ENCODE measurements at regions not wholly inside any gene's neighbourhood (a gene's known extent, or its start where the extent isn't known, plus 50 kb on each side); places are given as distances from the start of the nearest gene placed in this dataset.
"Not testable (repeated sequence)": the region's sequence is repeated elsewhere in the genome, so short reads cannot be mapped to it uniquely, and the experiment has no call there.

DNA sequence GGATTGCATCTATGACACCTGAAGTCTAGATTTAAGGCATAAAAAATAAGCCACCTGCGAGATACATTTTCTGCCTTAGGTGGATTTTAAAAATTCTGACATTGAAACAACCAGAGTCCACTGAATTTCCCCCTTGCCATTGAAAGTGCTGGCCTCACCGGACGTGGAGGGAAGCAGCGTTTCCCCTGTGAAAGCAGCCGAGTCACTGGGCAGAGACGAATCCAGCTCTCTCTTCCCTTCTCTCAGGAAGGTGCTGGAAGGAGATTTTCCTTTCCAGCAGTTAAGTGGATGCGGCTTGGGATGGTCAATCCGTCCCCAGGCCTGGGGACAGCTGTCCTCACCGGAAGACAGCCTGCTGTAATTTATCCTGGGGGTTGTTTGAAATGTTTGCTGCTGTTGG is 270.9 kb upstream of the FOXF1 start:
- no peak for DNase-seq (ENCODE audit: low spot score)

- DNase-seq (ENCODE audit: low spot score): no peak
These were observed 269.5 kb upstream of the FOXF1 start for GRCh38 chr16:86240716-86241363.

DNA sequence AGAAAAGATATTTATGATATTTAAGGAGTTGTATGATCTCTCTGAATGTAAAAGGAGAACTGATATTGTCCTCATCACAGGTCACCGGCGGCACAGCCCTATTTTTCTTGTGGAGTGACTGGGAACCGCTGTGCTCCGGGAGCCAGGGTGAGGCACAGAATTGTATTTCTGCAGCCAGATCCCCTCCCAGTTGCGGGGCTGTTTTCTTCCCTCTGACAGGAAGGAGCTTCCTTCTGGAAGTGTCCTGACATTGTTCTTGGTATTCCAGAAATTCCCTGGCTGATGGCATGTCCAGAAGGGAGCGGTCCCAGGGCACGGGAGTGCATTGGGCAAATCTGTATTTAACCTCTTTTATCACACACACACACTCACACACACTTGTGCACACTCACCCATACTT is 268.6 kb upstream of the FOXF1 start:
- DNase-seq (ENCODE audit: low spot score): no peak

DNA sequence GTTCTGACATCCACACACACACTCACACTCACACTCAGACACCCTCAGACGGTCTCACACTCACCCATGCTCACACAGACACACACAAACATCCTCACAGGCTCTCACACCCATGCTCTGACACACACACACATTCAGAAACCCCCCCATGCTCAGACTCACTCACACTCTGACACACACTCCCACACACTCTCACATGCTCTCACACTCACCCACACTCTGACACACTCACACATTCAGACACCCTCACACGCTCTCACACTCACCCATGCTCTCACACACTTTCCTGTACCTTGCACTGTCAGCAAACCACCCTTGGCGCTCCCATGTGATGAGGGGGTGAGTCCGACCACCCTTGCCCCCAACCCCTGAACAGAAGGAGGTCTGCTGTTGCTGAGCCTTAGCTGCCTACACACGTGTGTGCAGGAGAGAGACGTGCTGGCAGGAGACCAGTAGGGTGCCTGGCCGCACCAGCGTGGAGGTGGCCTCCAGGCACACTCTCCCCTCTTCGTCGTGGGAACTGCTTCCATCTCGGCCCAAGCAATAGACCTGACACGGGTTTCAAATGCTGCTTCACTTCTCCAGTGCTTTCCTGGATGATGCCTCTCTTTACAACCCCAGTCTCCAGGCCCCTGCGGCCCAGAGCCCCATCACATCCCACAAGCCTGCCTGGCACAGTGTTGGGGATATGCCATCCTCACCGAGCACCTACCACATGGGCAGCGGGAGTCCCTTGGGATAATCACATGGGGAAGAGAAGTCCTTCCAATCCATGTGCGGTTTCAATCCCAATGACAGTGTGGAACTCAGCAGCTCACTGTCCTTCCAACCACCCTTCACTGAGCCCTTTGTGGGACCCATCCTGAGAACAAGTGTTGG is 267.8 kb upstream of the FOXF1 start:
- no peak for DNase-seq (ENCODE audit: low spot score)

GRCh38 chr16:86243123-86243473 is 267.2 kb upstream of the FOXF1 start:
- no peak for DNase-seq (ENCODE audit: low spot score)

DNA sequence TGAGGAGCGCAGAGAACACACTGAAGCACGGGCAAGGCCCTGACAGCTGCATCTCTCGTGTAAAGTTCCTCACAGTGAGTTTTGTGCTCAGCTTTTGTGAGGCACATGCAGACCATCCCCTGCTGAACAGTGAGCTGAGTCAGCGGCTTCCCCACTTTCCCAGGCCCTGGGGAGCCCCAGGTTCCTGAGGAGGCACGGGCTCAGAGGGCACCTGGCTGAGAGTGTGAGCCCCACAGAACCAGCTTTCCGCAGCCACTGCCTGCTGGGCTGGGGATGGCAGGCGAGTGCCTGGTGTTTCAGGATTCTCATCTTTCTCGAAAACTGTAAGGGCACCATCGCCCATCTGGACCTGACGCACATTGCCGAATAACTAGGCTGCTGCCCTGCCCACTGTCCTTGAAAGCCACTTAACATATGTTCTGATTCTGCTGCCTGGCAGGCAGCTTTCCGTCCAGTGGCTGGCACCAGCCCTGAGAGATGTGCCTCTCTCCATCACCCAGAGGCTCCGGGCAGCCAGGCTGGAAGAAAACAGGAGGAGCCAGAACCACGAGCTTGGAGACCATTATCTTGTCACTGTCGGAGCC is 266.7 kb upstream of the FOXF1 start:
- no peak for DNase-seq (ENCODE audit: low spot score)

DNA sequence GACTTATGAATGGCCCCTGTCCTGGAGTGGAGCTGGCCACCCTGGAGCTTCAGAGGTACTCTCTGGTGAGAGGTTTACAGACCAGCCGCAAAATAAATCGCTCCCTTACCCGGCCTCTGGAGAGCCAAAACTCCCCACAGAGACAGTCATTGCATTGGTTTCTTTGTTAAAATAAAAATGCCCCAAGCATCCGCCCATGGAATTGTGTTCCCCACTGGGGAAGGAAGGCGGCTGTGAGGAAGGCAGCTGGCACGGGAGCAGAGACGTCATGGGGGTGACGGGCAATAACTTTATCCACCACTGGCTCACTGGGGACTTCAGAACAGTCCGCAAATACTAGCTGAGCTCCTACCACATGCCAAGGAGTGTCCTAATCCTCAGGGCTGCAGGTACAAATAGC is 266.2 kb upstream of the FOXF1 start:
- no peak for DNase-seq (ENCODE audit: low spot score)

GRCh38 chr16:86244936-86245335 is 265.4 kb upstream of the FOXF1 start:
- DNase-seq (ENCODE audit: low spot score): no peak

- DNase-seq (ENCODE audit: low spot score): no peak
These were observed 265.0 kb upstream of the FOXF1 start for GRCh38 chr16:86245351-86245750.

DNA sequence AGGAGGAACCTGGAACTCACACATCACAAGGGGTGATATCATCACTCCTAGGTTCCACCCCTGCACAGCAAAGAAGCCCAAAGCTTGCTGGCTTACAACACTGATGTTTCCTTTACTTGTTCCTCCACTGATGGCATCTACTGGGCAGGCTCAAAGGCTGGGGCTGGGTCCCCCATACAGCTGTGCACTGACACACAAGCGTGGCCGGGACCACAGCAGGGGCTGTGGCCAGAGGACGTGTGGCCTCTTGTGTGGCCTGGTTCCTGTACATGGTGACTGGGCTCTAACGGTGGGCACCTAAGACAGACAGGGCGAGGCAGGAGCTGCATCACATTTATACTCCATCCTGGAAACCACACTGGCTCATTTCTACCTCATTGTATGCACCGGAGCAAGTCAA is 264.4 kb upstream of the FOXF1 start:
- no peak for DNase-seq (ENCODE audit: low spot score)

DNA sequence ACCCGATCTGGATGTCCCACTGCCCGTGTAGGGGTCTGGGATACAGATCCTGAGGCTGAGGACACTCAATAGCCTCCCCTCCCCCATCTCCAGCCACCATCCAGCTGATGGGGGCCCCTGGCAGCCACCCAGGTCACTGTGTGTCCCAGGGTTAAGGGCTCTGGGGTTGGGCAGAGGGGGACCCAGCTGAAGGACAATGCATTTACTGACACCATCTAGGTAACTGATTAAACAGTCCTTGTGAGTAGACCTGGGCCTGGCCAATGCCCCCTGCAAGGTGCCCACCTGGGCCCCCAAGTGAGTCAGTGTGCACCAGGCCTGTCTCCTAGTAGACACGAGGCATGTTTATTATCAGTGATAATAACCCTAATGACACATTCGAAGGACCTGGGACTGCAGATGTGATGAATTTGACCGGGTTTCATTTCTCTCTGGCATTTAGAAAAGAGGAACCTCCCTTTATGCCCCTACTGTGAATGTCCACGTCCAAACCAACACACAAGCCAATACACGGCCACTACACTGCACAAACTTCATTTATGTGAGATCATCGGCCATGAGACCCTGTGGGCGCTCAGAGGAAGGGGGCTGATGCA is 261.9 kb upstream of the FOXF1 start:
- DNase-seq (ENCODE audit: low spot score): no peak

DNA sequence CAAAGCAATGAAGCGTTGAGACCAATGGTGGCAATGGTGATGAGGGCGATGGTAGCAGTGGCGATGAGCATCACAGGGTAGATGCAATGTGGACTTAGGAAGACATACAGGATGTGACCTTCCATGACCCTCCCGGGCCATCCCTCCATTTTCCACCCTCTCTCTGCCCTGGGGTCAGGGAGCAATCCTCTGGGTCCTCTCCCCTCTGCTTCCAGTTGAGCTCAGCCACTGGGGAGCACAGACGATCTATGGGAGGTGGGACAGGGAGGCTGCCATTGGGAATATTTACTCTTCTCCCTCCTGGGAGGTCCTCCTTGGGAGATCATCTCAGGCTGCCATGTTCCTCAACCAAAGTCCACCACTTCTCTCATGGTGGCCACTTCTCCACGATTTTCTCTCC is 260.7 kb upstream of the FOXF1 start:
- no peak for DNase-seq (ENCODE audit: low spot score)

DNA sequence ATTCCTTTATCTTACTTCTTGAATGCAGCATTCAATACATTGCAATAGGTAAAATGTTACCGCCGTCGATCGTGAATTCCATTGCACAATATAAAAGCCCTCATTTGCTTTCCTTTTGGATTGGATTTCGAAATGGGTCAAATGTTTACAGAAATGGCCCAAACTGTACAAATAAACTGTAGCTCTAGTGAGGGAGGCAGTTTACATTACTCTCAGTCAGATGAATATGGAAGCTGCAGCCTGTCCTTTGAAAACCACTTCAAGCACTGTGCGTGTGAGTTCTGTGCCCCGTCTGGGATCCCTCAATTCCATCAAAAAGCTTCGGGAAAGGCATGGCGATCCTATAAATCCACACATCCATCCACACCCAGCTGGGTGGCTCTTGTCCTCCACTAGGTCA is 258.6 kb upstream of the FOXF1 start:
- no peak for DNase-seq (ENCODE audit: low spot score)

GRCh38 chr16:86252596-86252995 is 257.7 kb upstream of the FOXF1 start:
- no peak for DNase-seq (ENCODE audit: low spot score)

- DNase-seq (ENCODE audit: low spot score): no peak
These were observed 254.4 kb upstream of the FOXF1 start for GRCh38 chr16:86255966-86256365.

DNA sequence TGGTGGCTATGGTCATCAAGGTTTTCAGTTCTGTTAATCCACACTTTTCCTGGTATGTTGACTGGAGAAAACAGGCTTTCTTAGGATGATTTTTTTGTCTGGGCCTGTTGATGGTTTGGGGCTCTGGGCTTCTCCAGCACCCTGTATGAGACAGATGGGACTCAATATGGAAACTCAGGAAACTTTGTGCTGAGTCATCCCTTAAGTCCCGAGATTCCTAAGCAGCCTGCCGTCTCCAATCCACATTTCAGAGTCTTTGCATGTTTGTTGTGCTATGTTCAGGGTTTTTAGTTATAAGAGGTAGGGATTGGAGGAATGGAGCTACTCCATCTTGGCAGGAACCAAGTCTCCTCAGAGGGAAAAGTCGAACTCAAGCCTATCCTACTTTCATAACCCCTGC is 253.3 kb upstream of the FOXF1 start:
- no peak for DNase-seq (ENCODE audit: low spot score)

GRCh38 chr16:86257546-86257945 is 252.8 kb upstream of the FOXF1 start:
- DNase-seq (ENCODE audit: low spot score): no peak

DNA sequence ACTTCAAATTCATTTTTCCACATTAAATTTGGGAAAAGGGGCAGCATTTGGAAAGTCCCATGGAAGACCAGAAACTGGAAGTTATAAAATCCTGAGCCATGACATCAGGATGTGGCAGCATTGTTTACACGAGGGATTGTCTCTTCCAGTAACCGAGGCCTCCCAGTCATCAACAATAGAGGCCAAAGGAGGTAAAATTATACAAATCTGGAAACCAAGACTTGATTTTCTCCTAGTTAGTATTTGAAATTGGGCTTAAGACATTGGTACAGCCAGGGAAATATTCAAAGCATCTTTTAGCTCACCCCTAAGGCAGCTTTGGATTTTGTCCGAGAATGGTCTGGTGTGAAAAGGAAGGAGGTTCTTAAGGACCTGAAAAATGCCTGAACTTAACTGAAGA is 251.6 kb upstream of the FOXF1 start:
- no peak for DNase-seq (ENCODE audit: low spot score)

- DNase-seq (ENCODE audit: low spot score): no peak
These were observed 250.8 kb upstream of the FOXF1 start for GRCh38 chr16:86259499-86259898.

- no peak for DNase-seq (ENCODE audit: low spot score)
These were observed 248.9 kb upstream of the FOXF1 start for GRCh38 chr16:86261379-86261778.

DNA sequence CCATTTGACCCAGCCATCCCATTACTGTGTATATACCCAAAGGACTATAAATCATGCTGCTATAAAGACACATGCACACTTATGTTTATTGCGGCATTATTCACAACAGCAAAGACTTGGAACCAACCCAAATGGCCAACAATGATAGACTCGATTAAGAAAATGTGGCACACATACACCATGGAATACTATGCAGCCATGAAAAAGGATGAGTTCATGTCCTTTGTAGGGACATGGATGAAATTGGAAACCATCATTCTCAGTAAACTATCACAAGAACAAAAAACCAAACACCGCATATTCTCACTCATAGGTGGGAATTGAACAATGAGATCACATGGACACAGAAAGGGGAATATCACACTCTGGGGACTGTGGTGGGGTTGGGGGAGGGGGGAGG is 242.7 kb upstream of the FOXF1 start:
- not testable (repeated sequence) for DNase-seq (ENCODE audit: low spot score)

DNA sequence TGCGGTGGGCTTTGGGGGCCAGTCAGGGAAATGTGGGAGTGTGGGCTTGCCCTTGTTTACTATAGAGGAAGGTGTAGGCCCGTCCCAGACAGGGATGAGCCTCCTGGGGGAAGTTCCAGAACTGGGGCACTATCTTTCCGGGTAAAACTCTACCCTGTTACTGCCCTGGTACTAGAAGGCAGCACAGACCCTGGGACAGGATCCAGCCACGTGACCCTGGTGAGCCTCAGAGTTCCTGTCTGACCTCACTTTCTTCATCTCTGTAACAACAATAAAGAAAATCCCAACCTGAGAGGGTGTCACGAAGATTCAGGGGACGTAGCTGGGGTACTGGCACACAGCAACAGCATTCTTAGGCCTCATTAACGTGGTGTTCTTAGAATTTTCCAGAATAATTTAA is 239.6 kb upstream of the FOXF1 start:
- no peak for DNase-seq (ENCODE audit: low spot score)

GRCh38 chr16:86272744-86273143 is 237.6 kb upstream of the FOXF1 start:
- DNase-seq (ENCODE audit: low spot score): no peak

All from pons (tissue), 1 donor.